Panc1 (cell line): ENCODE measurements at regions not wholly inside any gene's neighbourhood (a gene's known extent, or its start where the extent isn't known, plus 50 kb on each side); places are given as distances from the start of the nearest gene placed in this dataset.

ENCODE experiments used
- ATAC-seq: fragments of 200-7000 bp; cut with Tn5 transposase; 2 replicates; pipeline ENCODE4 v1.9.1; 2020; ENCODE audit warnings: mild to moderate bottlenecking, moderate library complexity
- BruUV-seq: library from RNA; stranded (reverse); fragments of 400-500 nt; replicated peaks from 2 replicates; lab custom pipeline; 2021; lab: Mats Ljungman, UMichigan
- CTCF ChIA-PET: fragments of 300-600 bp; sonication (Branson Sonifier 250); formaldehyde crosslinking; loops from one replicate; lab custom pipeline; 2022; ENCODE audit warnings: antibody characterized with exemption; lab: Charles Lee
- POLR2A ChIA-PET: fragments of 300-600 bp; sonication (Branson Sonifier 250); formaldehyde crosslinking; loops from one replicate; lab custom pipeline; 2022; ENCODE audit warnings: antibody characterized with exemption; lab: Charles Lee
- DNase-seq: peaks from one replicate; pipeline ENCODE4 v3.0.0-alpha.2; 2010; ENCODE audit warnings: low read depth, low spot score
- H3K27ac ChIP-seq: 2 replicates; pipeline ENCODE4 v1.5.1; 2011; ENCODE audit warnings: mild to moderate bottlenecking, low read length, inconsistent platforms
- H3K27me3 ChIP-seq: fragments of 200-500 bp; sonication (Bioruptor generic); 2 replicates; pipeline ENCODE4 v1.6.0; 2014; ENCODE audit warnings: low read length, inconsistent platforms; ENCODE audit not compliant: control insufficient read depth, insufficient read depth
- H3K36me3 ChIP-seq: fragments of 200-500 bp; sonication (Bioruptor generic); 2 replicates; pipeline ENCODE4 v1.5.1; 2014; ENCODE audit warnings: inconsistent platforms, mild to moderate bottlenecking, low read length, moderate library complexity; ENCODE audit not compliant: control insufficient read depth, insufficient read depth
- H3K4me1 ChIP-seq: 2 replicates; pipeline ENCODE4 v1.5.1; 2011; ENCODE audit warnings: inconsistent platforms, mild to moderate bottlenecking, low read length, moderate library complexity; ENCODE audit not compliant: control insufficient read depth, insufficient read depth
- H3K4me3 ChIP-seq, 2 experiments: 2 replicates each; pipeline ENCODE4 v1.5.1; 2011 to 2012; ENCODE audit warnings: low read depth in 2 of 2, low read length in 2 of 2, mild to moderate bottlenecking in 2 of 2, inconsistent platforms in 1 of 2, moderate library complexity in 1 of 2
- H3K9me3 ChIP-seq: fragments of 200-500 bp; sonication (Bioruptor generic); 2 replicates; pipeline ENCODE4 v1.5.1; 2014; ENCODE audit warnings: low read depth, mild to moderate bottlenecking, inconsistent platforms, low read length, moderate library complexity; ENCODE audit not compliant: control insufficient read depth, insufficient read depth
- CTCF ChIP-seq: fragments of 450-650 bp; IDR thresholded peaks from 2 replicates; pipeline ENCODE4 v1.5.1; 2017; ENCODE audit warnings: mild to moderate bottlenecking
- POLR2AphosphoS5 ChIP-seq: IDR thresholded peaks from 2 replicates; pipeline ENCODE4 v1.6.1; 2012; ENCODE audit warnings: mild to moderate bottlenecking, low read depth, low read length, moderate library complexity
- REST ChIP-seq, 2 experiments: IDR thresholded peaks; 2 replicates each; pipeline ENCODE4 v1.6.1; 2011 to 2012; ENCODE audit warnings: low read depth in 2 of 2, control low read depth in 1 of 2, low read length in 1 of 2, mild to moderate bottlenecking in 1 of 2, moderate library complexity in 1 of 2; ENCODE audit not compliant: insufficient read depth in 1 of 2
- SIN3A ChIP-seq: IDR thresholded peaks from 2 replicates; pipeline ENCODE4 v1.6.1; 2012; ENCODE audit warnings: low read depth, mild to moderate bottlenecking, low read length, moderate library complexity, borderline replicate concordance; ENCODE audit not compliant: insufficient read depth
- TCF7L2 ChIP-seq: IDR thresholded peaks from 2 replicates; pipeline ENCODE4 v1.6.1; 2011; ENCODE audit warnings: mild to moderate bottlenecking, low read depth, low read length, inconsistent platforms
- in situ Hi-C: cut with HindIII; loops from 2 replicates; pipeline ENCODE4 v1.10.0; 2016; ENCODE audit warnings: low sequenced_read_pairs, low pct_unique_long_range_greater_than_20kb
- intact Hi-C: fragments of 100-400 bp; cut with micrococcal nuclease; formaldehyde crosslinking; loops from one replicate; pipeline ENCODE4 v1.10.0; 2022; ENCODE audit not compliant: unreplicated experiment

GRCh38 chr14:89644641-89645040 lies 227.6 kb upstream of the FOXN3 start:
- ChIA-PET CTCF (no interaction called here), POLR2A (interaction anchor here (0.7 kb wide), 1 partner anchor 32 kb away, joined by 3 read pairs; no protein-coding TSS in a partner anchor)
- H3K27ac ChIP-seq, result no peak overlapping the region
- DNase-seq (no peak), ATAC-seq (no peak)
- no peaks in the 10 kb centered on the region for H3K36me3 ChIP-seq
- no TSS peak for BruUV-seq
- H3K4me3 ChIP-seq, result no peak overlapping the region
- in situ Hi-C loops, result no loop called here
- no peaks in the 10 kb centered on the region for H3K27me3 ChIP-seq
- intact Hi-C loops, result no loop called here
- no peaks in the 10 kb centered on the region for H3K4me1 ChIP-seq
- TF ChIP-seq REST (IDR thresholded peaks at IDR 0.05; ENCODE audit: insufficient read depth in 1 of 2, low read depth in 2 of 2, low read length in 1 of 2) (no peak), CTCF (no peak), SIN3A (no peak), POLR2AphosphoS5 (no peak), TCF7L2 (no peak)
- H3K9me3 ChIP-seq, result no peaks in the 10 kb centered on the region

- TF ChIP-seq SIN3A (no peak), POLR2AphosphoS5 (no peak), CTCF (no peak), TCF7L2 (no peak)
- intact Hi-C loops (no loop called here), in situ Hi-C loops (no loop called here)
- no TSS peak for BruUV-seq
- H3K4me1 ChIP-seq, result no peaks in the 10 kb centered on the region
- DNase-seq, result no peak
- ChIA-PET POLR2A (no interaction called here), CTCF (no interaction called here)
- ATAC-seq, result no peak
- no peak overlapping the region for H3K27ac ChIP-seq
- no peak overlapping the region for H3K4me3 ChIP-seq
- no peaks in the 10 kb centered on the region for H3K9me3 ChIP-seq
- H3K27me3 ChIP-seq, result no peaks in the 10 kb centered on the region
- no peaks in the 10 kb centered on the region for H3K36me3 ChIP-seq
Observed at GRCh38 chr14:89641495-89642175, 224.6 kb upstream of the FOXN3 start.
